GM19372 (cell line): ENCODE measurements at regions not wholly inside any gene's neighbourhood (a gene's known extent, or its start where the extent isn't known, plus 50 kb on each side); places are given as distances from the start of the nearest gene placed in this dataset.
A peak's percentile ranks its signal among the peaks of the same experiment; 100 is the strongest.

Experiments used
- ATAC-seq: cut with Tn5 transposase; IDR thresholded peaks from one replicate; pipeline ENCODE4 v1.9.1; 2021; ENCODE audit warnings: mild to moderate bottlenecking, low read depth, moderate library complexity; ENCODE audit not compliant: unreplicated experiment

GRCh38 chr10:3836222-3836820 is 51.3 kb upstream of the KLF6 start:
- ATAC-seq = peak; percentile 55

DNA sequence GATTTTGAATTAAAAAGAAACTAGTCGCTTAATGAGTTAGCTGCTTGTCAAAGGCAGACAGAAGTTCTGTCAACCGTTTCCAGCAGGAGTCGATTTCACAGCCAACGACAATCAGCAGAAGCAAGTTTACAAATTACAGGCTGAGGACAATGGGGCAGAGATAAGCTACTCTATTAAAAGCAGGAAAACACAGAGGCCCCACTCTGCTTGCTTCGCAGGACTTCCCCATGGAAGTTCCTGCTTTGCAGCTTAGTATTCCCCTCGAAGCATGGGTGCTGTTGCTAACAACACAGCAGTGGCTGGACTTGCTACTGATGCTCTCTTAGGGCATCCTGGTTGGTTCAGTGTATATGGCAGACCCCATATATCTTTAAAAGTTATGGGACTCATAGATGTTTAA is 50.8 kb upstream of the KLF6 start:
- ATAC-seq = peak; percentile 23

DNA sequence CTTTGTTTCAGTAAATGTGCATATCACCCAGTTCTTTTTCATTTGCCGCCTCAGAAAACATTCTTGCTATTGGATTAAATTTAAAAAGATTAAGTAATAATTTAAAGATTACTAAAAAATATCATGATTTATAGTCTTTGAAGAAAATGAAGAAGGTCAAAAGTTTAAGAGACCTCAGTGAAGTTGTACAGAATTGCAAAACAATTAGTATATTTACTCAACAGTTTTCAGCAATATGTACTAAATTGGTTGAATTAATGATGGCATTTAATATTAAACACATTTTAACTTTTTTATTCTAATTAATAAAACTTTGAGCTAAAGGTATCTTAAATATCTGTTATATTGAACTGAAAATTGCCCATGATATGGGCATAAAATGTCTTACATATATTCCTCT is 49.9 kb upstream of the KLF6 start:
- no peak for ATAC-seq
